ENCODE measurements at regions not wholly inside any gene's neighbourhood (a gene's known extent, or its start where the extent isn't known, plus 50 kb on each side); places are given as distances from the start of the nearest gene placed in this dataset.

- DNase-seq (ENCODE audit: low spot score): no peak
Measured at GRCh38 chr6:56699066-56699654, 56.5 kb upstream of the DST start.

GRCh38 chr6:56695702-56696101, 53.0 kb upstream of the DST start:
- TF ChIP-seq CTCF (IDR thresholded peaks at IDR 0.05; ENCODE audit: poor library complexity, severe bottlenecking): no peak
- Histone ChIP-seq H3K9me3 (ENCODE audit: severe bottlenecking) (no peaks in the 10 kb centered on the region), H3K4me3 (ENCODE audit: severe bottlenecking) (no peak overlapping the region), H3K27me3 (ENCODE audit: insufficient read depth, poor library complexity, severe bottlenecking) (no peaks in the 10 kb centered on the region), H3K4me1 (ENCODE audit: insufficient read depth, poor library complexity, severe bottlenecking) (peaks cover 48% of the 10 kb centered on the region), H3K36me3 (ENCODE audit: low read depth) (no peaks in the 10 kb centered on the region), H3K27ac (ENCODE audit: poor library complexity, severe bottlenecking) (peak overlapping the region; percentile 85)
- ATAC-seq (ENCODE audit: low read depth) (peak; percentile 28; the same call in 1 of the 3 replicates), DNase-seq (ENCODE audit: low spot score) (no peak)

More at GRCh38 chr6:56699066-56699654, 56.5 kb upstream of the DST start:
- Histone ChIP-seq H3K36me3 (ENCODE audit: low read depth) (0 out of 2 replicates have a peak, but pooled peaks cover 6% of the 10 kb centered on the region), H3K27ac (ENCODE audit: poor library complexity, severe bottlenecking) (no peak overlapping the region), H3K4me1 (ENCODE audit: insufficient read depth, poor library complexity, severe bottlenecking) (peaks cover 13% of the 10 kb centered on the region), H3K9me3 (ENCODE audit: severe bottlenecking) (no peaks in the 10 kb centered on the region), H3K4me3 (ENCODE audit: severe bottlenecking) (no peak overlapping the region), H3K27me3 (ENCODE audit: insufficient read depth, poor library complexity, severe bottlenecking) (no peaks in the 10 kb centered on the region)
- peak; percentile 86 for TF ChIP-seq CTCF (IDR thresholded peaks at IDR 0.05; ENCODE audit: poor library complexity, severe bottlenecking)
- peak; percentile 63; the same call in 2 of the 3 replicates for ATAC-seq (ENCODE audit: low read depth)

DNA sequence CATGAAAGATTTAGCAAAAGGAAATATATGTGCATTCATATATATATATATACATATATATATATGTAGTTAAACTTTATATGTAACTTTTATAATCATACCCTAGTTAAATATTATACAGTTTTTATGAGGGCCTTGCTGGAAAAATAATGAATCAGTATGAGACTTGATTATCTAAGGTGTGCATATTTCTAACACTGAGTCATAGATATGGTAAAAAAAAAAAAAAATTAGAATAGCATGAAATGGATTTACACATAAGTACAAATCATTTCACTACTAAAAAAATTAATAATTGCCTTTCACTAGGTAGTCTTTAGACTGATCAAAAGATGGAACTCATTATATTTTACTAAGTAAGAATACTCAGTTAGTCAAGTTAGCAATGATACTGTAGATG, 51.3 kb upstream of the DST start:
- ATAC-seq (ENCODE audit: low read depth) (no peak), DNase-seq (ENCODE audit: low spot score) (no peak)

GRCh38 chr6:56693246-56693607, 50.5 kb upstream of the DST start:
- H3K4me1 ChIP-seq (ENCODE audit: insufficient read depth, poor library complexity, severe bottlenecking): peaks cover 71% of the 10 kb centered on the region
- H3K9me3 ChIP-seq (ENCODE audit: severe bottlenecking): no peaks in the 10 kb centered on the region
- DNase-seq (ENCODE audit: low spot score): no peak
- H3K27me3 ChIP-seq (ENCODE audit: insufficient read depth, poor library complexity, severe bottlenecking): no peaks in the 10 kb centered on the region
- TF ChIP-seq CTCF (IDR thresholded peaks at IDR 0.05; ENCODE audit: poor library complexity, severe bottlenecking): no peak
- no peaks in the 10 kb centered on the region for H3K36me3 ChIP-seq (ENCODE audit: low read depth)
- ATAC-seq (ENCODE audit: low read depth): peak; percentile 58; the same call in 2 of the 3 replicates
- H3K27ac ChIP-seq (ENCODE audit: poor library complexity, severe bottlenecking): peak overlapping the region; percentile 85
- no peak overlapping the region for H3K4me3 ChIP-seq (ENCODE audit: severe bottlenecking)

More for the DNA sequence above, 51.3 kb upstream of the DST start:
- no peaks in the 10 kb centered on the region for H3K9me3 ChIP-seq (ENCODE audit: severe bottlenecking)
- no peak for TF ChIP-seq CTCF (IDR thresholded peaks at IDR 0.05; ENCODE audit: poor library complexity, severe bottlenecking)
- H3K4me1 ChIP-seq (ENCODE audit: insufficient read depth, poor library complexity, severe bottlenecking): peaks cover 63% of the 10 kb centered on the region
- no peaks in the 10 kb centered on the region for H3K27me3 ChIP-seq (ENCODE audit: insufficient read depth, poor library complexity, severe bottlenecking)
- H3K4me3 ChIP-seq (ENCODE audit: severe bottlenecking): no peak overlapping the region
- no peaks in the 10 kb centered on the region for H3K36me3 ChIP-seq (ENCODE audit: low read depth)
- H3K27ac ChIP-seq (ENCODE audit: poor library complexity, severe bottlenecking): peak overlapping the region; percentile 85

GRCh38 chr6:56692523-56693245, 50.0 kb upstream of the DST start:
- Histone ChIP-seq H3K36me3 (ENCODE audit: low read depth) (no peaks in the 10 kb centered on the region), H3K27ac (ENCODE audit: poor library complexity, severe bottlenecking) (peak overlapping the region; percentile 85), H3K27me3 (ENCODE audit: insufficient read depth, poor library complexity, severe bottlenecking) (no peaks in the 10 kb centered on the region), H3K4me1 (ENCODE audit: insufficient read depth, poor library complexity, severe bottlenecking) (peaks cover 72% of the 10 kb centered on the region), H3K9me3 (ENCODE audit: severe bottlenecking) (no peaks in the 10 kb centered on the region), H3K4me3 (ENCODE audit: severe bottlenecking) (peak overlapping the region; percentile 5)
- no peak for TF ChIP-seq CTCF (IDR thresholded peaks at IDR 0.05; ENCODE audit: poor library complexity, severe bottlenecking)
- ATAC-seq (ENCODE audit: low read depth): peak; percentile 26; the same call in 2 of the 3 replicates
- DNase-seq (ENCODE audit: low spot score): no peak
